DMS 273 treated with DMSO at 0.1 percent for 48 hours (cell line): ENCODE measurements at regions not wholly inside any gene's neighbourhood (a gene's known extent, or its start where the extent isn't known, plus 50 kb on each side); places are given as distances from the start of the nearest gene placed in this dataset.

Experiments
- DNase-seq: peaks from one replicate; lab custom pipeline; 2025; lab: John Stamatoyannopoulos, UW

DNA sequence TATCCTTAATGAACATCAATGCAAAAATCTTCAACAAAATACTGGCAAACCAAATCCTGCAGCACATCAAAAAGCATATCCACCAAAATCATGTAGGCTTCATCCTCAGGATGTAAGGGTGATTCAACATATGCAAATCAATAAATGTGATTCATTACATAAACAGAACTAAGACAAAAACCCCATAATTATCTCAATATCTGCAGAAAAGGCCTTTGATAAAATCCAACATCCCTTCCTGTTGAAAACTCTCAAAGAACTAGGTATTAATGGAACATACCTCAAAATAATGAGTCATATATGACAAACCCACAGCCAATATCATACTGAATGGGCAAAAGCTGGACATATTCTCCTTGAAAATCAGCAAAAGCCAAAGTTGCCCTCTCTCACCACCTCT lies 54.6 kb upstream of the DEPDC1 start:
- DNase-seq, result no peak

DNA sequence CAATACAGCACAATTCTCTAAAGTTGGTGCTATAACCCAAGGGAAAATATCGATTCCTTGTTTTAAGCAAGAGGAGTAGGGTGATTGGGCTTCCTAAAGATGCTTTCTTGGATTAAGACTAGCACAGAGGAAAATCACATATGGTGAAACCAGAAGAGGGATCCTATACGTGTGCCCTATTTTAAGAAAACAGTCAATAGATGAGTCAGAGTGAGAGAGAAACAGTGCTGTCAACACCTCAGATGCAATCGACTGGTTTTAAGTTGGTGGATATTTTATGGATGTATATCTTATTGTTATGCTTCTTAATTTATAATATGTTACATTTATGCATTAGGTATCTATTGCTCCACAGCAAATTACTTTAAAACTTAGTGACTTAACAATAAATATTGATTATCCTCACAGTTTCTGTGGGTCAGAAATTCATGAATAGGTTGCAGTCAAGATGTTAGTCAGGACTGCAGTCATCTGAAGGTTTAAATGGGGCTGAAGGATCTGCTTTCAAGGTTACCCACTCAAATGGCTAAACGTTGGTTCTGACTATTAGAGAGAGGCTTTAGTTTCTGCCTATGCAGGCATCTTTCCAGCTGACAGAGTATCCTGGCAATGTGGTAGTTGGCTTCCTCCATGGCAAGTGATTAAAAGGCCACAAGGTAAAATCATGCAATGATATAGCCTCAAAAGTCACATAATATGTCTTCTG lies 61.6 kb upstream of the DEPDC1 start:
- DNase-seq, result no peak

DNA sequence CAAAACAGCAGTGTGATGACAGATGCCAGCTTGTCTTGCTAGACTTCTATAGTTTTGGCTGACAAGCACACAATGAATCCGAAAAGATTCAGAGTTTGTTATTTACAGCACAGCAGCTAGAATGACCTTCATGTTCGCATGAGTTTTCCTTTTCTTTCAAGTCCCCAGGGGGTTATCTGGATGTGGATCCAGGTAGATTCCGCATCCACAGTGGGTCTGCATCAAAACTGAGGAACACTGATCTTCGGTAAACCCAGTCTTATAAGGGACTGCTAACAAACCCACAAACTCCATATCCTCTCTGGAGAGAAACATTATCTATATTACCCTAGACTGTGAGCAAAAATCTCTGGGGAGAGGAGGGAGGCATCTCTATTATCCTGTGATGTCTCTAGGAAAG lies 69.0 kb upstream of the DEPDC1 start:
- no peak for DNase-seq

DNA sequence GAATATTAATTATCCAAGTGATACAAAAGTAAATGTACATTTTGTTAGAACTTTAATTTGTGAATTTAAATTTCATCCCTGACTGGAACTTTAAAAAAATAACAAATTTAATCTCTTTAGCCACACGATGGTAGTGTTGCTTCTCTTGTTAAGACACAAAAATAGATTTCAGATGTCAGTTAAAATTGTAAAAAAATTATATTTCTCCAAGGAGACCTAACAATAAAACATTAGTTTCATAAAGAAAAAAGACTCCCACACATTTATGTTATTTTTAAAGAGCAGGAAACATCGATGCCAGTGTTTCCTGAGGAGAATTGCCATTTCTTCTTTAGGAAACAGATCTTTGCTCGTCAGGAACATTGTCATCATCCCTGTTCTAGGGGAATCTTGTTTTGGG lies 74.0 kb upstream of the DEPDC1 start:
- no peak for DNase-seq

DNA sequence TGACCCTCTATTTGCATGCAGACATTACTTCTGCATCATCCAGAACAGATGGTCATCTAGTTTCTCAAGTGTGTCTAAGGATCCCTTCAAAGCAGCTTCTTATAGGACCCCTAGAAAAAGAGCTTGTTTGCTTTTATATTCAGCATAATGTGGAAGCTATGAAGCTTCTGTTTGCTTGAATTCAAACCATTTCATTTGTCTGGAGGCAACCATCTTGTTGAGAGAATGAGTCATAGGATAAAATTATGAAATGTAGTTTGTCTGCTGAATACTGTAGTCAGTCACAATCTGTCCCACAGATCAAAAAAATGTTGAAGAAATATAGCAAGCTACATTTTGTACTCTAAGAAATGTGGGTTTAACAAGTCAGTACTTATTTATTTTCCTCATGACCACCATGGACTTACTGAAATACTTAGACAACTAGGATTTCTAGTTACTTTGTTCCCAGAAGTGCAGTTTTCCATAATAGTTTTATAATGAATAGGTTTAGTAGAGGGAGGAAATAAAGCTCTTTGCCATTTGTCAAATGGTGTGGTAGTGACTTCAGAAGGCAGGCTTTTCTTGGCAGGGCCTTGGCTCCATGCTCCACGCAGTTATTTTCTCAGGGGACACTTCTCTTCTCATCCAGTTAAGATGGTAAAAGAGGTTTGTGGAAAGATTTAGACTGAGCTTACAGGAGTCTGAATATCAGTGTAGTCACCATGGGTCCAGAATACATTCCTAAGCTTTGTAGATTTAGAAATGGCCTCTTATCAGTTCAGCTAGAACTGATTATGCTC lies 74.8 kb upstream of the DEPDC1 start:
- no peak for DNase-seq

DNA sequence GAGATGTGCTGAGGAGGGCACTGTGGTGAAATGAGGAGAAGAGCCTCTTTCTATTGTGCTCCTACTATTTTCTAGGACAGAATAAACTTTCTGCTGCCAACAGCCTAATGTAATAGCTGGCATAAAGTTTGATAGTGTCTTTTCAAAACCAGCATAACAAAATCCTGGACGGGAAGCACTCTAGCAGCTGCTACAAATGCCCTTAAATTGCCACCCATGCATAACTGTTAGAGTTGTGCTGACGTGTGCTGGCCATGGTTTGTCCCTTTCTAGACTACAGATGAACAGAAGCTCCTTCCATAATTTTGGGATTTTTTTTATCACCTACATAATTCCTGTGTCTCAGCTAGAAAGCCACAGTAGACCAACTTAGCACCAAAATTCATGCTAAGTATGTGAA lies 88.5 kb upstream of the DEPDC1 start:
- DNase-seq, result no peak

DNA sequence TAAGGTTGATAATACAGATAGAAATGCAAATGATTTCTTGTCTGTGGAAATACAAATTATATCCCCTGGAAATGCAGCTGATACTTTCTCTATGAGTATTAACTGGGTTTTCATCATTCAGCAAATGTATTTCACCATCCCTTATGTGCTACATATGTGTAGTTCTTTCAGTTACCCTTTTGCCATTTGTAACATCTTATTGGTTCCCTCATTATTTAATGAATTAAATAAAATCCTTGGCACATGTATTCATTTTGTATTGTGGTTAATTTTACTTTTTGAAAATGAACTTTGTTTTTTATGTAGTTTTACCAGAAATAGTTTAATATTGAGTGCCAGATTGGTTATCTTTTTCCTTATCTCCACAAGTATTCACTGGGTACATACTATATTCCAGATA lies 89.9 kb upstream of the DEPDC1 start:
- no peak for DNase-seq

DNA sequence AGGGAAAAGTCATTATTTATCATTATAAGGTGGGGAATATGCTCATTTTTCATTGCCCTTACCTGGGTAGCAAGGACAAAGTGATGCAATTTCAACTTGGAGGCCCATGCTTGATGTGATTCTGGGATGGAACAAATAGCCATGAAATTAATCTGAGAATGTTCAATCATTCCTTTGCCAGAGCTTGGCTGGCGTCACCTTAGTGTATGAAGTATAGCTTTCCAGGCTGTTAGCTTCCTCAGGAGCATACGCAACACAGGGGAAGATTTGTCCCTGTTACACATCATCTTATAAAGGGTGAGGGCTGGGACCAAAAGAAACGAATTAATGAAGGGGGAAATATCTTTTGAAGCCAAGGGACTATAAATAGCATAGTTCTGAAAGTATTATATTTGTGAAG lies 91.4 kb upstream of the DEPDC1 start:
- DNase-seq, result no peak

DNA sequence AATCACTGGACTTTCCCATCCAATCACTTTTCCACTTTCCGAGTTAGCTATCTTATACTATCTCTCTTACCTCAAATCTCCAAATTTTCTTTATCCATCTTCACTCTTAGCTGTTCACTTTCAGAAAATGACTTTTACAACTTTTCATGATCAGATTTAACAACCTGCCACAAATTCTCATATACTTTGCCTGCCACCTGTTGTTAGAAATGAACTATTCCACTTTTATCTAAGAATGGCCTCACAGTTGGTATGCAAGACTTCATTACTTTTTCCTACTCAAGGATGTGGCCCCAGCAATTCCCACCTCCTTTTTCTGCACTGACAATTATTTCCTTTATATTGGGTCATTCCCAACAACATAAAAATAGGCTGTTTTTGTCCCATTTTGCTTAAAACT lies 93.6 kb upstream of the DEPDC1 start:
- DNase-seq, result no peak

DNA sequence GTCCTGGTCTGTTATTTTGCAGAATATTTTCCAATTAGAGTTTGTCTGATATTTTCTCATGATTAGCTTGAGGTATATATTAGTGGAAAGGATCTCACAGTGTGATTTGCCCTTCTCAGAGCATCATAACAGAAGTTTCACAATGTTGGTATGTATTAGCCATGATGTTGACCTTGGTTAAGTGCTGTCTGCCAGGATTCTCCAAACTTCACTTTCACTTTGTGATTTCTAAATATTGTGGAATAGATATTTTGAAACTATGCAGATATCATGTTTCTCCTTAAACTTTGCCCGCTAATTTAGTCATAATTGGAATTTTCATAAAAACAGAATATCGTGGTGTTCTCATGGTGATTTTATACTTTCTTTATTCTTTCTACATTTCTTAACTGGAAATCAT lies 98.0 kb upstream of the DEPDC1 start:
- no peak for DNase-seq

DNA sequence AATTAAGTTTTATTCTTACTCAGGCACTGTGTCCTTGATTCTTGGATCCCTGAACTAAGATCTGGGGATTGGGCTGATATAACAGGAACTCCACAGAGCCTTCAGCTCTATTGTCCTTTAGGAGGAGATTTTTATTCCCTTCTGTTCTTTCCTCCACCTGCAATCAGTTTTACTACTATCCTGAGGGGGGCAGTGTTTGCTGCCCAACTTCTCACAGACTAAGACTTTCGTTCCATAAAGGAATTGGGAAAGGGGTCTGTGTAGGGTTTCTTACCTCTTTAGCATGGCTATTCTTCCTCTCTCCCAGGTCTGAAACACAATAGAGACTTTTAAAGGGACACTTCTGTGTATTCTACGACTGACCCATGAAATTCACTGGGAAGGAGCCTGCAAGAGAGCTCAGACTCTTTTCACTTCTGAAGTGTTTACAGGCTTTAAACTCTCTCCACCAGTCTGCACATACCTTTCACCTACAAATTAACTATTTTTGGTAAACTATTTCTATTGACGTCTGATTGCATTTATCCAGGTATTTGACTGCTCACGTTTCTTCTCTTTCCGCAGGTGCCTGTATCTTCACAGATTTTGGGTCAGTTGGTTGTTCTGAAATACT lies 103.3 kb upstream of the DEPDC1 start:
- DNase-seq, result no peak

DNA sequence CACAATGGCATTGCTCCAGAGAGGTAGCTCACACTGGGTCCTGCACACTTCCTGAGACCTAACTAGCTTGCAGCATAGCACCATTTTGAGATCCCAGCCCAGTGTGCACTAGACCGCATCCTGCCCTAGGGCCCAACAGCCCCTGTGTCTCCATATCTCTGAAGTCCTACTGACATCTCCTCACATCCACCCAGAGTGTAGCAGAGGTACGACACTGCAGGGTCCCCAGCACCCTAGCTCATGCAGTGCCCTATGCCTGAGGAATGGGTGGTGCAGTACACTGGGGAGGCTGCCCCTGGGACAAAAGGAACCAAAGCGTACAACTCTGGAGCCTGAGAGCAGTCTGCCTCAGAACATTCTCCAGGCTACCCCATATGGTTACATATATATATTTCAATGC lies 111.4 kb upstream of the DEPDC1 start:
- DNase-seq, result no peak

DNA sequence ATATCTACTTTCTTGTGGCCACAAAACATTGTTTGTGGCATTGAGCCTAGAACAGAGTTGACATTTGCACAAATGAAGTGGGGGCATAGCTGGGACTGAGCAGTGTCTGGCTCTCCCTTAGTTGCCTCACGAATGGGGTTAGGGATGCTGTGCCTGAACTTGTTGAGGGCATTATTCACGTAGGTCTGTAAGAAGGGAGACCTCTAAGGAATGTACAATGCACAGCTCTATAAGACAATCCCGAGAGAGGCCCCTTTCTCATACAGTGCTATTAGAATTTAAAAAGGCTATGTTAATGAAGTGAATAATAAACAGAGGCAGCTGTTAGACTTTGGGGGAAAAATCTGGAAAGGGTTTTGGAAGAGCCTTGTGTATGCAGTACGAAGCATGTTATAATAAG lies 118.4 kb upstream of the DEPDC1 start:
- no peak for DNase-seq

DNA sequence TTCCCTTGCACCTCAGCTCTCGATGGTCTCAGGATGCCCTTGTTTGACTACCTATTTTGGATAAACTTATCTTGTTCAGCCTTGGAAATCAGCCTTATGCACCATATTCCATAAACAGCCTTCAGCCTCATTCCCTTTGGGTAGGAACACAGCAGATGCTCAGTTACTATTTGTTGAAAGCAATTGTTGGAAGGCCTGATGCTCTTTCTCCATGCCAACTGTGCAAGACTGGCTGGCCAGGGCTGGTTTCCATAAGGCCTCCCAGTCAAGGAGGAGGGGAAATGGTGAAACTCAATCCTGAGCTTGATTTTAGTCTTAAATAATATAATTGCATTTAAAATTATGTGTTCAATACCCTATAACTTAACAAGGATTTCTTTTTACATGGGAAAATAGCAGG lies 121.1 kb upstream of the DEPDC1 start:
- no peak for DNase-seq

DNA sequence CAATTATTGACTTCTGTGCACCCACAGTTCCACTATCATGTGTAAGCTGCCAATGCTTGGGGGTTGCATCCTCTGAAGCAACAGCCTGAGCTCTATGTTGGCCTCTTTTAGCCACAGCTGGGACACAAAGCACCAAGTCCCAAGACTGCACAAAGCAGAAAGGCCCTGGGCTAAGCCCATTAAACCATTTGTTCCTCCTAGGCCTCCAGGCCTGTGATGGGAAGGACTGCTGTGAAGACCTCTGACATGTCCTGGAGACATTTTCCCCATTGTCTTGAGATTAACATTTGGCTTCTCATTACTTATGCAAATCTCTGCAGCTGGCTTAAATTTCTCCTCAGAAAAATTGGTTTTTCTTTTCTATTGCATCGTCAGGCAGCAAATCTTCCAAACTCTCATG lies 123.7 kb upstream of the DEPDC1 start:
- no peak for DNase-seq

DNA sequence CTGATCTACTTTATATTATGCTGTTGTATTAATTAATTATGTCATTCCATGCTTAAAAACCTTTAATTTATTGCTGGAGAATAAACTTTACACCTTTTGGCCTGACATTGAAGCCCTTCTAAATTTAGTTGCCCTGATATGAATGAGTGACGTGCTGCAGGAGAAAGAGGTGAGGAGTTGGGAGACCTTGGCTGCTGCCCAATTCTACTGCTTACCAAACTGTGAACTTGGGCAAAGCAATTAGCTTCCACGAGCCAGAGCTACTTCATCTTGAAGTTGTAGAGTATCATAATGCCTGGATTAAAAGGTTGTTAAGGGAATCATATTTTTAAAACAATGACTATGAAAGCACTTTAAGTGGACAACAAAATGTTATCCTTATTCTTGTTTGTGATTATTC lies 126.8 kb upstream of the DEPDC1 start:
- DNase-seq, result no peak

DNA sequence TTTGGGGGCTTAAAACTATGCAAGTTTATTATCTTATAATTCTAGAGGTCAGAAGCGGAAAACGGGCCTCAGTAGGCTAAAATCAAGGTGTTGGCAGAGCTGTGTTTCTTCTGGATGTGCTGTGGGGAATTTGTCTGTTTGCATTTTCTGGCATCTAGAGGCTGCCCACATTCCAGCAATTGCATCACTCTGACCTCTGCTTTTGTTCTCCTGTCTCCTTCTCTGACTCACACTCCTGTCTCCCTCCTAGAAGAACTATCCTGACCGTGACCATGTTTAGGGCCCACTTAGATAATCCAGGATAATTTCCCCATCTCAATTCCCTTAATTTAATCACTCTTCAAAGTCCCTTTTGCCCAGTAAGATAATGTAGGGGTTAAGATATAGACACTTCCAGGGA lies 127.4 kb upstream of the DEPDC1 start:
- no peak for DNase-seq

DNA sequence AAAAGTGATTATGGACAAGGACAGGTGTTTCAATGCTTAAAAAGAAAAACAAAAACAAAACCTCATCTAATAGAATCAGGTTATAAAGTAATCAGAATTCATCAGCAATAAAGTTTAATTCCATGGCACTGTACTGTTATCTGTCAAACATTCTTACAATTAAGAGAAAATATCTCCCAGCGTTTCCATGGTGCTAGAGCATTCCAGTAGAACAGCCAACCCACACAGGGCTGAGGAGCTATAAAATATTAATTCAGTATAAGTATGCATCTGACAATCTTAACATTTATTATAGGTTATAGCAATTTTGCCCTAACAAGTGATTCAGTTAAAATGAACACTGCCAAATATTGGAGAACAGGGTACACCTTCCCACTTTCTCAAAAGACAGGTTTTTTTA lies 128.7 kb upstream of the DEPDC1 start:
- DNase-seq, result no peak

DNA sequence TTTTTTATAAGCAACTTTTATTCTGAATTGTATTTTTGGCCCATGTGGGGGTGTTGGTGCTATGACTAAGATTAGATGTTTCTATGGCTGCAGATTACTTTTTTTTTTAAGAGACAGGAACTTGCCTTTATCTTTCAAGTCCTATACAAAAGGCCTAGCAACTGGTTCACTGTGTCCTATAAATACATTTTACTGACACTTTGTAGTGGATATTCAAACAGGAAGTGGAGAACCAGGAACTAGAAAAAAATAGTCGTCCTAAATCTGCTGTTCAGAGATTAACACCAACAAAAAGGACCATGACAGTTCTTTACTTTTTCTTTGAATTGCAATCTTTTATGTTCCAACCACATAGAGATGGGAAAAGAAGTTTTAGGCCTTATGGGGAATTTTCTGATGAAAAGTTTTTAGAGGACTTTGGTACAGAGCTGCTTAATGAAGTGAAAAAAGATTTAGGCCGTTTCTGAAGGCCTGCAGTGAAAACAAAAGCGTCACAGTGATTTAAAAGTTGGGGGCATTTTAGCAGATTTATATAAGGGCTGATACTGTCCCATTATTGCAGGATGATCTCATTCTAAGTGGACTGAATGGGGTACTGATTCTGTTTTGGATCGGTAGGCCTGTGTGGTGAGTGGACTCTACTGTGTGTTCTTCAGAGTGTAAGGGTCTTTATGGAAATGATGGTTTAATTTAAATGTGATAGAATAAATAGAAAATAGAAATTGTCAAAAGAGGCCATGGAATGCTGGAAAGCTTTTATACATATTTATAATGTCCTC lies 136.4 kb upstream of the DEPDC1 start:
- no peak for DNase-seq

DNA sequence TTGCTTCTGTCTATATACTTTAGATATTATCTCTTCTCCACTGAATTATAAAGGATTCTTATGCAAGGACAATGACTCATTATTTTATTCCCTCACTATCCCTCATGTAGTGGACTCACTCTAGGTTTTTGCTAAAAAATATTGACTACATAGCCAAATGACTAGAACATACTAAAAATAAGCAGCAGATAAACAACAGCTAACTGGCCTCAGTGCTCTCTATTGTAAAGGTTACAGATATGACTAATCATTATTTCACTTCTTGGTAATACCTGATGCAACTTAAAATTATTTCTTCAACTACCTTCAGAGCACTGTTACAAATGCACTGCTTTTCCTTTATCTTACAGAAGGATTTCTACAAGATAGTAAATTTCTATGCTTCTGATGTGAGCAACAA lies 147.6 kb upstream of the DEPDC1 start:
- no peak for DNase-seq

DNA sequence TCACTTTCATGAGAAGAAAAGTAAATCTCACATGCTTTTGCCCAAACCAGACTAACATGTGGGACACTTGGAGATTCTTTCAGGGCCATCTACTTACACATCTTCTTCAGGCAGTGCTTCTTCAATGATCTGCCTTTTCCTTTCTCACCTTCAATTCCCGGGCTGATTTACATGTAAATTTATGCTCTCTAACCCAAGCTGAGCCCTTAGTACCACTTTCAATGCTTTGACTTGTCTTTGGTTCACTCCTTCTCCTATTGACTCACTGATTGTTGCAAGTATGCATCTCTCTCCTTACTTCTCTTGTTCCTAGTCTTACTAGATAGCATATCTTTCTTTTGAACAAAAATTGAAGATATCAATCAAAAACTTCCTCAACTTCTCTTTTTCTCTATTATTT lies 154.2 kb upstream of the DEPDC1 start:
- DNase-seq, result no peak

DNA sequence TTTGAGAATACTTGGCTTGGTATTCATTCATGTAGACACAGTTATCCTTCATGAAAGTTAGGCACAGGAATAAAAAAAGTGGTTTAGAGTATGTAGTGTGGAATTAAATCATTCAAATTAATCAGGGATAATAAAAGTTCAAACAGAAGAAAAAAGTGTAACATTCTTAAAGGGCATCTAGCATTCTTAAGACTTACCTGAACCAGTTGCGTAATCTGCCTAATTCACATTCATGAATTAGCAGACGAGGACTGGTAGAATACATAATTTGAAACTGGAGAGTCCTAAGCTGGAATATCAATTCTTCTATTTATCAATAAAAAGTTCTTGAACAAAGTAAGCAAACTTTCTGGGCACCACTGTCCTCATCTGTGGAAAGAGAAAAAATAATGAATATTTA lies 157.0 kb upstream of the DEPDC1 start:
- DNase-seq, result no peak

DNA sequence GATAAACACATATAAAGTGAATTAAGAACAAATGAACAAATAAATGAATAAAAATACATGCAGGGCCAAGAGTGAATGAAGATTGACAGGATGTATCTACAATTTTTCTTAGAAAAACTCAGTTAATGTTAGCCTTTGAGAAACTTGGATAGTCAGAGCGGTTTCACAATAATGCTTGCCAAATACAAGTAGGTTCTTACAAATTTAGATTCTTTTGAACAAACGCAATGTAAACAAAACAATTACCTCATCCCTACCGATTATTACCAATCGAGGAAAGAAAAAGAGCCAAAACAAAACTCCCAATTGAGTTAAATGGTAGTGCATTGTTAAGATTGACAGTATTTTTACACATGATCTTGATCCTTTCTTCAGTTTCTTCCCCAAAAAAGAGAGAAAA lies 176.9 kb upstream of the DEPDC1 start:
- no peak for DNase-seq
